DMS 273 (cell line): ENCODE measurements at regions not wholly inside any gene's neighbourhood (a gene's known extent, or its start where the extent isn't known, plus 50 kb on each side); places are given as distances from the start of the nearest gene placed in this dataset.

ENCODE experiments used
- DNase-seq: peaks from one replicate; lab custom pipeline; 2025; ENCODE audit not compliant: unreplicated experiment; lab: John Stamatoyannopoulos, UW

- DNase-seq, result no peak
These were observed 166.2 kb downstream of the PTPN20 start for GRCh38 chr10:47077386-47077785.

- no peak for DNase-seq
These were observed 166.7 kb downstream of the PTPN20 start for GRCh38 chr10:47077941-47078340.

GRCh38 chr10:47078393-47079203 is 167.4 kb downstream of the PTPN20 start:
- DNase-seq, result no peak

- no peak for DNase-seq
These were observed 168.0 kb downstream of the PTPN20 start for GRCh38 chr10:47079204-47079580.

GRCh38 chr10:47081264-47081663 is 170.0 kb downstream of the PTPN20 start:
- DNase-seq, result peak; percentile 31

- no peak for DNase-seq
These were observed 171.0 kb downstream of the PTPN20 start for GRCh38 chr10:47082055-47082784.

- no peak for DNase-seq
These were observed 176.4 kb downstream of the PTPN20 start for GRCh38 chr10:47087667-47088066.

- DNase-seq, result no peak
These were observed 177.6 kb downstream of the PTPN20 start for GRCh38 chr10:47088656-47089354.

GRCh38 chr10:47090042-47090441 is 178.8 kb downstream of the PTPN20 start:
- no peak for DNase-seq

- no peak for DNase-seq
These were observed 179.7 kb downstream of the PTPN20 start for GRCh38 chr10:47090903-47091302.

GRCh38 chr10:47091421-47091820 is 180.2 kb downstream of the PTPN20 start:
- no peak for DNase-seq

GRCh38 chr10:47092376-47092775 is 181.1 kb downstream of the PTPN20 start:
- no peak for DNase-seq

GRCh38 chr10:47092831-47093230 is 181.6 kb downstream of the PTPN20 start:
- DNase-seq, result no peak

GRCh38 chr10:47094126-47094525 is 182.9 kb downstream of the PTPN20 start:
- DNase-seq, result no peak

- no peak for DNase-seq
These were observed 183.4 kb downstream of the PTPN20 start for GRCh38 chr10:47094636-47095035.

- no peak for DNase-seq
These were observed 184.0 kb downstream of the PTPN20 start for GRCh38 chr10:47095211-47095610.

- DNase-seq, result no peak
These were observed 184.8 kb downstream of the PTPN20 start for GRCh38 chr10:47095848-47096612.

- DNase-seq, result no peak
These were observed 187.0 kb downstream of the PTPN20 start for GRCh38 chr10:47098238-47098637.

GRCh38 chr10:47098964-47099363 is 187.7 kb downstream of the PTPN20 start:
- no peak for DNase-seq

GRCh38 chr10:47099474-47099873 is 188.2 kb downstream of the PTPN20 start:
- DNase-seq, result no peak

- no peak for DNase-seq
These were observed 190.0 kb downstream of the PTPN20 start for GRCh38 chr10:47101196-47101595.
